Prostate gland (tissue), 2 donors: ENCODE measurements at regions not wholly inside any gene's neighbourhood (a gene's known extent, or its start where the extent isn't known, plus 50 kb on each side); places are given as distances from the start of the nearest gene placed in this dataset.

Experiments
- DNase-seq: peaks from one replicate; pipeline ENCODE4 v3.0.0-alpha.2; 2019; ENCODE audit warnings: low spot score
- H3K27ac ChIP-seq, 2 donors: fragments of 200-600 bp; sonication (generic); 2 replicates each; pipeline ENCODE4 v1.5.1; 2017 to 2019
- H3K27me3 ChIP-seq: fragments of 200-600 bp; sonication (generic); replicated peaks from 2 replicates; pipeline ENCODE4 v1.5.1; 2019; ENCODE audit not compliant: insufficient read depth
- H3K36me3 ChIP-seq, 2 donors: fragments of 200-600 bp; sonication (generic); 1 replicate in 1 of 2; 2 replicates in 1 of 2; pipeline versions ENCODE4 v1.5.1 to v1.8.1; 2017 to 2019
- H3K4me1 ChIP-seq: fragments of 200-600 bp; sonication (generic); replicated peaks from 2 replicates; pipeline ENCODE4 v1.5.1; 2019
- H3K4me3 ChIP-seq, 2 donors: fragments of 200-600 bp; sonication (generic); 2 replicates each; pipeline ENCODE4 v1.5.1; 2017 to 2019
- H3K9me3 ChIP-seq: fragments of 200-600 bp; sonication (generic); 2 replicates; pipeline ENCODE4 v1.5.1; 2017
- CTCF ChIP-seq, 4 experiments: fragments of 200-600 bp in 2 of 4; fragments of 450-650 bp in 2 of 4; sonication (generic) in 2 of 4; IDR thresholded peaks; 1 replicate in 3 of 4; 2 replicates in 1 of 4; pipeline ENCODE4 v1.5.1; 2016 to 2019; ENCODE audit warnings: antibody characterized with exemption in 4 of 4, mild to moderate bottlenecking in 2 of 4, moderate library complexity in 2 of 4
- POLR2A ChIP-seq: fragments of 450-650 bp; IDR thresholded peaks from one replicate; pipeline ENCODE4 v1.6.1; 2016; ENCODE audit warnings: antibody characterized with exemption, mild to moderate bottlenecking
- POLR2AphosphoS5 ChIP-seq: sonication (generic); formaldehyde crosslinking; IDR thresholded peaks from one replicate; pipeline ENCODE4 v1.6.1; 2017; ENCODE audit warnings: antibody characterized with exemption
- WGBS: methylation state at CpG from one replicate; pipeline ENCODE4 v1.1.5; 2018; 5-methylcytosine and 5-hydroxymethylcytosine counted together
- intact Hi-C: fragments of 100-400 bp; cut with DNase I; formaldehyde crosslinking; loops from one replicate; pipeline ENCODE4 v1.14.2; 2022

- no peak for DNase-seq
- WGBS: 75% methylated on average over 13 of the region's 13 CpGs
- intact Hi-C loops: no loop called here
Observed at GRCh38 chr5:154588091-154588774, 110.2 kb upstream of the HAND1 start.

GRCh38 chr5:154587123-154588026 lies 109.3 kb upstream of the HAND1 start:
- peaks cover 3% of the 10 kb centered on the region for H3K27me3 ChIP-seq
- no peak for TF ChIP-seq CTCF (IDR thresholded peaks at IDR 0.05)
- no peak for DNase-seq
- no peak overlapping the region for H3K27ac ChIP-seq
- H3K9me3 ChIP-seq: no peaks in the 10 kb centered on the region
- 37% methylated on average over 10 of the region's 10 CpGs for WGBS
- H3K4me1 ChIP-seq: no peaks in the 10 kb centered on the region
- intact Hi-C loops: no loop called here
- no peaks in the 10 kb centered on the region for H3K36me3 ChIP-seq
- H3K4me3 ChIP-seq: no peak overlapping the region

More at GRCh38 chr5:154588091-154588774, 110.2 kb upstream of the HAND1 start:
- Histone ChIP-seq H3K27me3 (peaks cover 3% of the 10 kb centered on the region), H3K27ac (no peak overlapping the region), H3K36me3 (no peaks in the 10 kb centered on the region), H3K4me3 (no peak overlapping the region), H3K9me3 (no peaks in the 10 kb centered on the region), H3K4me1 (no peaks in the 10 kb centered on the region)
- TF ChIP-seq POLR2A (no peak), POLR2AphosphoS5 (no peak), CTCF (IDR thresholded peaks at IDR 0.05) (no peak)

GRCh38 chr5:154583671-154584177 lies 105.7 kb upstream of the HAND1 start:
- 61% methylated on average over 12 of the region's 12 CpGs for WGBS

GRCh38 chr5:154580422-154580821 lies 102.4 kb upstream of the HAND1 start:
- no peak for DNase-seq
- intact Hi-C loops: no loop called here
- H3K4me3 ChIP-seq: no peak overlapping the region
- H3K27me3 ChIP-seq: peaks cover 7% of the 10 kb centered on the region
- no peaks in the 10 kb centered on the region for H3K36me3 ChIP-seq
- H3K9me3 ChIP-seq: no peaks in the 10 kb centered on the region
- no peaks in the 10 kb centered on the region for H3K4me1 ChIP-seq
- no peak overlapping the region for H3K27ac ChIP-seq
- 84% methylated on average over 6 of the region's 6 CpGs for WGBS
- TF ChIP-seq POLR2AphosphoS5 (no peak), POLR2A (no peak), CTCF (IDR thresholded peaks at IDR 0.05) (no peak)

More at GRCh38 chr5:154583671-154584177, 105.7 kb upstream of the HAND1 start:
- Histone ChIP-seq H3K4me3 (no peak overlapping the region), H3K27ac (no peak overlapping the region), H3K36me3 (no peaks in the 10 kb centered on the region), H3K4me1 (no peaks in the 10 kb centered on the region), H3K9me3 (no peaks in the 10 kb centered on the region), H3K27me3 (peaks cover 3% of the 10 kb centered on the region)
- DNase-seq: no peak
- intact Hi-C loops: no loop called here
- no peak for TF ChIP-seq POLR2A
- no peak for TF ChIP-seq POLR2AphosphoS5
- TF ChIP-seq CTCF (IDR thresholded peaks at IDR 0.05): no peak
